HCT116 (cell line): ENCODE measurements at regions not wholly inside any gene's neighbourhood (a gene's known extent, or its start where the extent isn't known, plus 50 kb on each side); places are given as distances from the start of the nearest gene placed in this dataset.
"Not testable (repeated sequence)": the region's sequence is repeated elsewhere in the genome, so short reads cannot be mapped to it uniquely, and the experiment has no call there.

Experiments used
- ATAC-seq: fragments of 200-7000 bp; cut with Tn5 transposase; 2 replicates; pipeline ENCODE4 v1.9.1; 2020; ENCODE audit warnings: mild to moderate bottlenecking, moderate library complexity
- BruUV-seq: library from RNA; stranded (reverse); fragments of 400-500 nt; replicated peaks from 2 replicates; lab custom pipeline; 2021; lab: Mats Ljungman, UMichigan
- CTCF ChIA-PET: fragments of 300-600 bp; sonication (Branson Sonifier 250); formaldehyde crosslinking; loops from one replicate; lab custom pipeline; 2021; ENCODE audit warnings: antibody characterized with exemption; lab: Charles Lee
- POLR2A ChIA-PET: fragments of 300-600, 350-600 bp; sonication (Branson Sonifier 250); formaldehyde crosslinking; loops from one replicate; lab custom pipeline; 2021; ENCODE audit warnings: antibody characterized with exemption; lab: Charles Lee
- RAD21 ChIA-PET, 2 experiments: fragments of 300-600 bp; sonication (Branson Sonifier 250); formaldehyde crosslinking; loops; one replicate each; lab custom pipeline; 2023; ENCODE audit warnings: low total read pairs in 2 of 2; ENCODE audit not compliant: uncharacterized antibody in 2 of 2, unreplicated experiment in 2 of 2, low non-redundant PET in 1 of 2; lab: Charles Lee
- DNase-seq: peaks from one replicate; pipeline ENCODE4 v3.0.0-alpha.2; 2010; ENCODE audit warnings: low read depth, low spot score
- H2AFZ ChIP-seq: fragments of 200-600 bp; shearing (Covaris generic), sonication (generic); 2 replicates; pipeline ENCODE4 v1.6.1; 2017; ENCODE audit warnings: low read depth, mixed run types, mixed read lengths, antibody characterized with exemption, low read length; ENCODE audit not compliant: poor library complexity, severe bottlenecking
- H3K27ac ChIP-seq: 2 replicates; pipeline ENCODE4 v1.5.1; 2012; ENCODE audit warnings: low read depth, low read length
- H3K27me3 ChIP-seq: fragments of 200-600 bp; sonication (generic); 2 replicates; pipeline ENCODE4 v1.6.1; 2016; ENCODE audit warnings: mixed run types, low read length, mixed read lengths; ENCODE audit not compliant: insufficient read depth
- H3K36me3 ChIP-seq, 2 experiments: fragments of 200-500 bp in 1 of 2; fragments of 200-600 bp in 1 of 2; sonication (Bioruptor generic) in 1 of 2; sonication (generic) in 1 of 2; 2 replicates each; pipeline versions ENCODE4 v1.5.1 to v1.6.1; 2014 to 2016; ENCODE audit warnings: low read length in 2 of 2, inconsistent platforms in 1 of 2, mixed read lengths in 1 of 2, mixed run types in 1 of 2; ENCODE audit not compliant: insufficient read depth in 2 of 2, control insufficient read depth in 1 of 2
- H3K4me1 ChIP-seq, 2 experiments: fragments of 200-600 bp in 1 of 2; sonication (generic) in 1 of 2; 2 replicates each; pipeline versions ENCODE4 v1.5.1 to v1.6.1; 2012 to 2017; ENCODE audit warnings: low read length in 2 of 2, inconsistent platforms in 1 of 2, mild to moderate bottlenecking in 1 of 2, mixed read lengths in 1 of 2, mixed run types in 1 of 2, moderate library complexity in 1 of 2; ENCODE audit not compliant: insufficient read depth in 2 of 2, control insufficient read depth in 1 of 2
- H3K4me2 ChIP-seq: fragments of 200-600 bp; sonication (generic); 2 replicates; pipeline ENCODE4 v1.6.1; 2017; ENCODE audit warnings: mixed run types, low read length, mixed read lengths
- H3K4me3 ChIP-seq, 2 experiments: fragments of 200-600 bp in 1 of 2; sonication (generic) in 1 of 2; replicated peaks in 1 of 2; 2 replicates each; pipeline ENCODE4 v1.5.1; 2011 to 2016; ENCODE audit warnings: low read length in 2 of 2, control low read depth in 1 of 2, low read depth in 1 of 2, mild to moderate bottlenecking in 1 of 2, mixed read lengths in 1 of 2, mixed run types in 1 of 2
- H3K79me2 ChIP-seq: fragments of 200-600 bp; sonication (generic); 2 replicates; pipeline ENCODE4 v1.6.1; 2017; ENCODE audit warnings: mild to moderate bottlenecking, mixed run types, low read length, moderate library complexity, mixed read lengths; ENCODE audit not compliant: insufficient read depth
- H3K9ac ChIP-seq: fragments of 200-600 bp; sonication (generic); 2 replicates; pipeline ENCODE4 v1.6.1; 2016; ENCODE audit warnings: low read length, mixed read lengths
- H3K9me2 ChIP-seq: fragments of 200-600 bp; sonication (generic), shearing (Covaris generic); 2 replicates; pipeline ENCODE4 v1.6.1; 2017; ENCODE audit warnings: mixed run types, mild to moderate bottlenecking, moderate library complexity; ENCODE audit not compliant: insufficient read depth
- H3K9me3 ChIP-seq, 2 experiments: fragments of 200-500 bp in 1 of 2; fragments of 200-600 bp in 1 of 2; sonication (Bioruptor generic) in 1 of 2; sonication (generic) in 1 of 2; 2 replicates each; pipeline ENCODE4 v1.6.1; 2014 to 2017; ENCODE audit warnings: low read length in 2 of 2, mixed read lengths in 2 of 2, inconsistent platforms in 1 of 2, low read depth in 1 of 2, mild to moderate bottlenecking in 1 of 2, mixed run types in 1 of 2, moderate library complexity in 1 of 2; ENCODE audit not compliant: control insufficient read depth in 1 of 2, insufficient read depth in 1 of 2
- H4K20me1 ChIP-seq: fragments of 200-600 bp; sonication (generic), shearing (Covaris generic); 2 replicates; pipeline ENCODE4 v1.6.1; 2017; ENCODE audit warnings: mixed run types, mild to moderate bottlenecking, moderate library complexity; ENCODE audit not compliant: insufficient read depth
- ELF1 ChIP-seq: IDR thresholded peaks from 2 replicates; pipeline ENCODE4 v1.6.1; 2012; ENCODE audit warnings: low read depth, borderline replicate concordance
- POLR2A ChIP-seq: IDR thresholded peaks from 2 replicates; pipeline ENCODE4 v1.7.0; 2011; ENCODE audit warnings: borderline replicate concordance; ENCODE audit not compliant: insufficient read depth, insufficient read length; ENCODE audit errors: extremely low read depth
- RAD21 ChIP-seq: IDR thresholded peaks from 2 replicates; pipeline ENCODE4 v1.6.1; 2012; ENCODE audit warnings: low read depth, mild to moderate bottlenecking
- REST ChIP-seq: IDR thresholded peaks from 2 replicates; pipeline ENCODE4 v1.6.1; 2012; ENCODE audit warnings: low read depth
- SIN3A ChIP-seq: IDR thresholded peaks from 2 replicates; pipeline ENCODE4 v1.6.1; 2012; ENCODE audit warnings: low read depth
- ZBTB33 ChIP-seq: IDR thresholded peaks from 2 replicates; pipeline ENCODE4 v1.6.1; 2011; ENCODE audit warnings: mild to moderate bottlenecking, low read length, moderate library complexity; ENCODE audit not compliant: insufficient replicate concordance; ENCODE audit errors: extremely low read depth
- ZFX ChIP-seq: fragments of 450-650 bp; IDR thresholded peaks from 2 replicates; pipeline ENCODE4 v1.6.1; 2017
- intact Hi-C: fragments of 100-400 bp; cut with micrococcal nuclease; formaldehyde crosslinking; loops from 2 replicates; pipeline ENCODE4 v1.10.0; 2022

GRCh38 chr14:99996951-99997571, 68.2 kb upstream of the EVL start:
- no peaks in the 10 kb centered on the region; a peak in 1 of 4 replicates for H3K4me1 ChIP-seq
- H3K79me2 ChIP-seq, result no peaks in the 10 kb centered on the region
- no peak overlapping the region for H3K4me2 ChIP-seq
- CTCF ChIA-PET, result interaction anchor here (1.3 kb wide), 1 partner anchor 29 kb away, joined by 3 read pairs; no protein-coding TSS in a partner anchor
- no peak for TF ChIP-seq ELF1
- no peak for TF ChIP-seq ZBTB33
- no peak for TF ChIP-seq REST
- TF ChIP-seq ZFX, result no peak
- TF ChIP-seq RAD21, result no peak
- no peak for TF ChIP-seq POLR2A
- no peak for TF ChIP-seq SIN3A
- intact Hi-C loops, result no loop called here
- no peak overlapping the region for H2AFZ ChIP-seq
- H3K9me2 ChIP-seq, result no peaks in the 10 kb centered on the region
- DNase-seq, result no peak
- POLR2A ChIA-PET, result no interaction called here
- H3K36me3 ChIP-seq, result no peaks in the 10 kb centered on the region
- no peak overlapping the region for H3K9ac ChIP-seq
- ATAC-seq, result no peak
- H3K27ac ChIP-seq, result no peak overlapping the region
- RAD21 ChIA-PET, result no interaction called here
- no peaks in the 10 kb centered on the region for H4K20me1 ChIP-seq
- H3K4me3 ChIP-seq, result no peak overlapping the region
- no TSS peak for BruUV-seq
- H3K27me3 ChIP-seq, result no peaks in the 10 kb centered on the region
- no peaks in the 10 kb centered on the region for H3K9me3 ChIP-seq

- POLR2A ChIA-PET, BruUV-seq, H4K20me1 ChIP-seq, RAD21 ChIA-PET, H3K36me3 ChIP-seq, DNase-seq, H3K4me3 ChIP-seq, H3K9me2 ChIP-seq, H3K27me3 ChIP-seq, H3K79me2 ChIP-seq, H3K4me1 ChIP-seq, H3K27ac ChIP-seq, H3K9ac ChIP-seq, H3K9me3 ChIP-seq, H2AFZ ChIP-seq, ATAC-seq, CTCF ChIA-PET, H3K4me2 ChIP-seq, intact Hi-C loops: not testable (repeated sequence)
These were observed 64.8 kb upstream of the EVL start for GRCh38 chr14:100000398-100000797.
